ENCODE measurements at regions not wholly inside any gene's neighbourhood (a gene's known extent, or its start where the extent isn't known, plus 50 kb on each side); places are given as distances from the start of the nearest gene placed in this dataset.

DNA sequence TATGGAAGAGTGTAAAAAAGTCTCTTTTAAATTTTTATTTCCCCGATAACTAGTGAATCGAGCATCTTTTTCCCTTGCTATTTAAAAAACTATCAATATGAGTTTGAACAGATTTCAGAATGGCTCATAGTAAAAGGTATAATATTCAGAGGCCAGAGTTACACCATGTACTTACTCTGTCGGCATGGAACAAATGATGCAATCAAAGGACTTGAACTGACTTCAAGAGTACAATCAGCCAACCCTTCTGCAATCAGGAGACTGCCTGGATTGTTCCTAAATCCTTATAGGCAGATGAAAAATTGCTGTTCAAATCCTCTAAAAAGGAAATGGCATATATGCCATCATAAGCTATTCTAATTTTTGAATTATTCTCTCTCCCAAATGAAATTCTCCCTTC, 273.3 kb downstream of the SH2D1A start:
- Mint-ChIP-seq H3K4me3 (ENCODE audit: low read depth, unreplicated experiment) (no peak overlapping the region), H3K9me3 (ENCODE audit: low read depth, unreplicated experiment) (no peaks in the 10 kb centered on the region), H3K27ac (ENCODE audit: unreplicated experiment) (no peak overlapping the region), H3K36me3 (ENCODE audit: insufficient read depth, unreplicated experiment) (no peaks in the 10 kb centered on the region), H3K27me3 (ENCODE audit: unreplicated experiment) (no peaks in the 10 kb centered on the region), H3K4me1 (ENCODE audit: low read depth, unreplicated experiment) (no peaks in the 10 kb centered on the region)
- CTCF ChIA-PET, result no interaction called here
- intact Hi-C loops (cut with micrococcal nuclease; ENCODE audit: unreplicated experiment), result loop anchor here (5.0 kb wide), 1 partner anchor 212 kb away; no protein-coding TSS in a partner anchor
- TF ChIP-seq, protein P1, sequence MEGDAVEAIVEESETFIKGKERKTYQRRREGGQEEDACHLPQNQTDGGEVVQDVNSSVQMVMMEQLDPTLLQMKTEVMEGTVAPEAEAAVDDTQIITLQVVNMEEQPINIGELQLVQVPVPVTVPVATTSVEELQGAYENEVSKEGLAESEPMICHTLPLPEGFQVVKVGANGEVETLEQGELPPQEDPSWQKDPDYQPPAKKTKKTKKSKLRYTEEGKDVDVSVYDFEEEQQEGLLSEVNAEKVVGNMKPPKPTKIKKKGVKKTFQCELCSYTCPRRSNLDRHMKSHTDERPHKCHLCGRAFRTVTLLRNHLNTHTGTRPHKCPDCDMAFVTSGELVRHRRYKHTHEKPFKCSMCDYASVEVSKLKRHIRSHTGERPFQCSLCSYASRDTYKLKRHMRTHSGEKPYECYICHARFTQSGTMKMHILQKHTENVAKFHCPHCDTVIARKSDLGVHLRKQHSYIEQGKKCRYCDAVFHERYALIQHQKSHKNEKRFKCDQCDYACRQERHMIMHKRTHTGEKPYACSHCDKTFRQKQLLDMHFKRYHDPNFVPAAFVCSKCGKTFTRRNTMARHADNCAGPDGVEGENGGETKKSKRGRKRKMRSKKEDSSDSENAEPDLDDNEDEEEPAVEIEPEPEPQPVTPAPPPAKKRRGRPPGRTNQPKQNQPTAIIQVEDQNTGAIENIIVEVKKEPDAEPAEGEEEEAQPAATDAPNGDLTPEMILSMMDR (IDR thresholded peaks at IDR 0.05; ENCODE audit: unreplicated experiment), result no peak
- BruUV-seq (replicated peaks), result no TSS peak
- DNase-seq, result no peak

DNA sequence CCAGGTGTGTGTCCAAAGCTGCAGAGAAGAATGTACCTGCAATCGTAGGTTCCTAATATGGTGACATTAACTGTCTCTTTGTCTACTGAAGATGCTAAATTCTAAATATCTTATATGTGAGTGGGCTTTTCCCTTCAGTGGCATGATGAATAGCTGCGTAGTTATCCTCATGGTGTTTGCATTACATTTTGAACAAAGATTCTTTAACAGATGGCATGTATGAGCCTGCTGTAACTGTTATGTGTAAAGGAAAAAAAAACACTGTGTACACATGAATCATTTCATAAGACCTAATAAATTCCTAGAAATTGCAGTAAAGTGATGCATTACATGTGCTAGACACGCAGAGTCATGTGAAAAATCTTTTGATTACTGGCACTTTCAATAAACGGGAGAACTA, 288.0 kb downstream of the SH2D1A start:
- no peaks in the 10 kb centered on the region for H3K9me3 Mint-ChIP-seq (ENCODE audit: low read depth, unreplicated experiment)
- DNase-seq, result no peak
- H3K4me3 Mint-ChIP-seq (ENCODE audit: low read depth, unreplicated experiment), result no peak overlapping the region
- no TSS peak for BruUV-seq (replicated peaks)
- H3K36me3 Mint-ChIP-seq (ENCODE audit: insufficient read depth, unreplicated experiment), result no peaks in the 10 kb centered on the region
- intact Hi-C loops (cut with micrococcal nuclease; ENCODE audit: unreplicated experiment), result no loop called here
- no peaks in the 10 kb centered on the region for H3K4me1 Mint-ChIP-seq (ENCODE audit: low read depth, unreplicated experiment)
- TF ChIP-seq, protein P1 (IDR thresholded peaks at IDR 0.05; ENCODE audit: unreplicated experiment), result no peak
- H3K27ac Mint-ChIP-seq (ENCODE audit: unreplicated experiment), result no peak overlapping the region
- CTCF ChIA-PET, result no interaction called here
- H3K27me3 Mint-ChIP-seq (ENCODE audit: unreplicated experiment), result no peaks in the 10 kb centered on the region

DNA sequence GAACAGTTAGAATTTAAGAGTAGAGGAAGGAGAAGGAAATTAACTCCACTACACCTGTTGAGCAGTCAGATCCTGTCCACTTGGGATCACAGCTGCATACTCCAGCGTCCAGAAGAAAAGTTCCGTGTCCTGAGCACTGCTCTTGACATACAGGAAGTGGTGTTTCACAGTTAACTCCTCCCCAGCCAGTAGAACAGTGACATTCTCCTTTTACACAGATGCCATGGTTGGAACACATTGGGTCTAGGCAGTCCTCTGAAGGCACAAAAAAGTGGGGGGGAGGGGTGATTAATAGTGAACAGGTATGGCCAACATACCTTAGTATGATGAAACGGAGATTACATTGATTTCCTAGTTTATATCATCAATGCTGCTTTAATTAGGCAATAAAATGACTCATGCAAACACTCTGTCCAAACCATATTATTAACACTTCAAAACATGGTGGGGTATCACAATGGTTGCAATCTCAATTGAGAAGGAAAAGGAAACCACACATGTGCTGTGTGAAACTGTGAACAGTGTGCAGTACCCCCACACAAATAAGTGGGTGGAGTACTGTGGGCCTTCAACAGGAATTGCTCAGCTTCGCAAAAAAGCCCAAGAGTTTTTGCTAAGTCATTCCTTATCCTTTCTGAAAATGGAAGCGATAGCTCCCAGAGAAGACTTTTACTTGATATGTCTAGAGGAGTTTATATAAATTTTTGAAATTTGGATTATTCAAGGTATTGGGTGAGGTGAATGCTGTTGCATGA, 295.6 kb downstream of the SH2D1A start:
- Mint-ChIP-seq H3K4me1 (ENCODE audit: low read depth, unreplicated experiment) (no peaks in the 10 kb centered on the region), H3K9me3 (ENCODE audit: low read depth, unreplicated experiment) (no peaks in the 10 kb centered on the region), H3K4me3 (ENCODE audit: low read depth, unreplicated experiment) (no peak overlapping the region), H3K36me3 (ENCODE audit: insufficient read depth, unreplicated experiment) (no peaks in the 10 kb centered on the region), H3K27ac (ENCODE audit: unreplicated experiment) (no peak overlapping the region), H3K27me3 (ENCODE audit: unreplicated experiment) (no peaks in the 10 kb centered on the region)
- BruUV-seq (replicated peaks), result no TSS peak
- CTCF ChIA-PET, result no interaction called here
- no peak for DNase-seq
- TF ChIP-seq, protein P1 (IDR thresholded peaks at IDR 0.05; ENCODE audit: unreplicated experiment), result no peak
- intact Hi-C loops (cut with micrococcal nuclease; ENCODE audit: unreplicated experiment), result no loop called here

DNA sequence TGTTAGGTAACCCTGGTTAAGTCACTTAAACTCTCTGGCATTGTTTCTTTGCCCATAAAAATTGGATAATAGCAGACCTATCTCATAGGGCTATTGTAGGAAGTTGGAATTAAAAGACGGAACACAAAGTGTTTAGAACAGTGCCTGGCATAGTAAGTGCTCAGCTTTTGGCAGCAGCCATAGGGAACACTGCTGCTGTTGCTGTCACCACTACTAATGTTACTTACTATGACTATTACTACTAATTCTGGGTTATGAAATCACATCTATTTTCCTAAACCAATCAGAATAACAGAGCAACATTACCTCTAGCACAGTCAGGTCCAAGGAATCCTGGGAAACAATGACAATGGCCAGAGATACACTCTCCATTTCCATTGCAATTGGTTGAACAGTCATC, 300.0 kb downstream of the SH2D1A start:
- no peak overlapping the region for H3K4me3 Mint-ChIP-seq (ENCODE audit: low read depth, unreplicated experiment)
- no peak for DNase-seq
- H3K36me3 Mint-ChIP-seq (ENCODE audit: insufficient read depth, unreplicated experiment), result no peaks in the 10 kb centered on the region
- H3K4me1 Mint-ChIP-seq (ENCODE audit: low read depth, unreplicated experiment), result no peaks in the 10 kb centered on the region
- no peak overlapping the region for H3K27ac Mint-ChIP-seq (ENCODE audit: unreplicated experiment)
- no peaks in the 10 kb centered on the region for H3K27me3 Mint-ChIP-seq (ENCODE audit: unreplicated experiment)
- no TSS peak for BruUV-seq (replicated peaks)
- H3K9me3 Mint-ChIP-seq (ENCODE audit: low read depth, unreplicated experiment), result no peaks in the 10 kb centered on the region
- TF ChIP-seq, protein P1 (IDR thresholded peaks at IDR 0.05; ENCODE audit: unreplicated experiment), result no peak
- intact Hi-C loops (cut with micrococcal nuclease; ENCODE audit: unreplicated experiment), result no loop called here
- CTCF ChIA-PET, result no interaction called here
